CD4-positive, alpha-beta memory T cell (primary cell): ENCODE measurements at regions not wholly inside any gene's neighbourhood (a gene's known extent, or its start where the extent isn't known, plus 50 kb on each side); places are given as distances from the start of the nearest gene placed in this dataset.
A peak's percentile ranks its signal among the peaks of the same experiment; 100 is the strongest.

Experiments
- CTCF ChIA-PET: fragments of 350-600 bp; sonication (Branson Sonifier 250); formaldehyde crosslinking; loops from one replicate; lab custom pipeline; 2021; ENCODE audit warnings: inconsistent platforms; ENCODE audit not compliant: partially characterized antibody; lab: Charles Lee
- POLR2A ChIA-PET: fragments of 350-600 bp; sonication (Branson Sonifier 250); formaldehyde crosslinking; loops from one replicate; lab custom pipeline; 2021; ENCODE audit not compliant: partially characterized antibody; lab: Charles Lee
- DNase-seq, 5 donors: peaks; one replicate each; pipeline versions ENCODE4 v3.0.0 to v3.0.0-alpha.2; 2020 to 2022; ENCODE audit warnings: mixed read lengths in 1 of 5
- H3K27ac ChIP-seq: one replicate; pipeline ENCODE4 v1.7.0; 2013; ENCODE audit warnings: low read depth, low read length
- H3K27me3 ChIP-seq: 2 replicates; pipeline ENCODE4 v1.7.0; 2013; ENCODE audit warnings: mild to moderate bottlenecking, low read length, moderate library complexity; ENCODE audit not compliant: insufficient read depth
- H3K36me3 ChIP-seq: 2 replicates; pipeline ENCODE4 v1.7.0; 2013; ENCODE audit warnings: mild to moderate bottlenecking, low read length, moderate library complexity; ENCODE audit not compliant: insufficient read depth
- H3K4me1 ChIP-seq: 2 replicates; pipeline ENCODE4 v1.7.0; 2013; ENCODE audit warnings: mild to moderate bottlenecking, low read length, moderate library complexity; ENCODE audit not compliant: insufficient read depth
- H3K4me3 ChIP-seq, 2 donors: one replicate each; pipeline ENCODE4 v1.7.0; 2013; ENCODE audit warnings: low read length in 2 of 2, mild to moderate bottlenecking in 1 of 2
- H3K9me3 ChIP-seq, 2 donors: one replicate each; pipeline ENCODE4 v1.7.0; 2013; ENCODE audit warnings: low read length in 2 of 2, control low read depth in 1 of 2; ENCODE audit not compliant: control insufficient read depth in 1 of 2
- H3K27ac Mint-ChIP-seq, 7 donors: one replicate each; pipeline ENCODE4 v1.8.0; 2020 to 2021; ENCODE audit warnings: mixed read lengths in 7 of 7, mild to moderate bottlenecking in 6 of 7, inconsistent platforms in 3 of 7, moderate library complexity in 3 of 7
- H3K27me3 Mint-ChIP-seq, 2 donors: one replicate each; pipeline ENCODE4 v1.8.0; 2020 to 2021; ENCODE audit warnings: mixed read lengths in 2 of 2
- H3K36me3 Mint-ChIP-seq, 2 donors: one replicate each; pipeline ENCODE4 v1.8.0; 2020 to 2021; ENCODE audit warnings: mixed read lengths in 2 of 2, inconsistent platforms in 1 of 2, mild to moderate bottlenecking in 1 of 2
- H3K4me1 Mint-ChIP-seq, 4 donors: one replicate each; pipeline ENCODE4 v1.8.0; 2020 to 2021; ENCODE audit warnings: mixed read lengths in 4 of 4, mild to moderate bottlenecking in 1 of 4
- H3K4me3 Mint-ChIP-seq, 8 donors: one replicate each; pipeline ENCODE4 v1.8.0; 2020 to 2021; ENCODE audit warnings: mixed read lengths in 8 of 8, mild to moderate bottlenecking in 7 of 8, moderate library complexity in 6 of 8, inconsistent platforms in 3 of 8
- H3K9me3 Mint-ChIP-seq, 8 donors: one replicate each; pipeline ENCODE4 v1.8.0; 2020 to 2021; ENCODE audit warnings: mixed read lengths in 8 of 8, mild to moderate bottlenecking in 5 of 8, inconsistent platforms in 3 of 8, moderate library complexity in 1 of 8
- intact Hi-C: fragments of 100-400 bp; cut with micrococcal nuclease; formaldehyde crosslinking; loops from one replicate; pipeline ENCODE4 v1.15.1; 2023

DNA sequence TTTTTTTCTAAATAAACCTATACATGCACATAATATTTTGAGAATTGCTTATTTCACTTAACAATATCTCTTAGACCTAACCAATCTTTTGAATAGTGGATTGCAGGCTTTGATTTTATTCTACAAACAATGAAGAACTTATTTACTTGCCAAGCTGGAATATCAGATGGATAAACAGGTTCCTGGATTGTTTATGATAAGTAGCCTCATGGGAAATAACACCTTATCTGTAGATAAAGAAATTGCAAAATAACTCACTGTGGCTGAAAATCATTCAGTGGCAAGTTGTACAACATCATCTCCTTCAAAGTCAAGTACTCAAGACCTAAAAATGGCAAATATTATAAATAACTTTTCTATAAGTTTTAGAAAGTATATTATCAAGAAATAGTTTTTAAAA lies 335.4 kb upstream of the ATP2B1 start:
- Histone ChIP-seq H3K27me3 (no peaks in the 10 kb centered on the region), H3K4me3 (no peak overlapping the region), H3K27ac (no peak overlapping the region), H3K9me3 (no peaks in the 10 kb centered on the region), H3K4me1 (no peaks in the 10 kb centered on the region), H3K36me3 (no peaks in the 10 kb centered on the region)
- Mint-ChIP-seq H3K36me3 (no peaks in the 10 kb centered on the region), H3K27ac (no peak overlapping the region), H3K4me3 (no peak overlapping the region), H3K9me3 (peaks cover 0 to 2% (median 0%) of the 10 kb centered on the region in 8 donors), H3K4me1 (peaks cover 0 to 2% (median 0%) of the 10 kb centered on the region in 4 donors), H3K27me3 (no peaks in the 10 kb centered on the region)
- intact Hi-C loops, result no loop called here
- ChIA-PET POLR2A (no interaction called here), CTCF (no interaction called here)
- DNase-seq, result no peak

DNA sequence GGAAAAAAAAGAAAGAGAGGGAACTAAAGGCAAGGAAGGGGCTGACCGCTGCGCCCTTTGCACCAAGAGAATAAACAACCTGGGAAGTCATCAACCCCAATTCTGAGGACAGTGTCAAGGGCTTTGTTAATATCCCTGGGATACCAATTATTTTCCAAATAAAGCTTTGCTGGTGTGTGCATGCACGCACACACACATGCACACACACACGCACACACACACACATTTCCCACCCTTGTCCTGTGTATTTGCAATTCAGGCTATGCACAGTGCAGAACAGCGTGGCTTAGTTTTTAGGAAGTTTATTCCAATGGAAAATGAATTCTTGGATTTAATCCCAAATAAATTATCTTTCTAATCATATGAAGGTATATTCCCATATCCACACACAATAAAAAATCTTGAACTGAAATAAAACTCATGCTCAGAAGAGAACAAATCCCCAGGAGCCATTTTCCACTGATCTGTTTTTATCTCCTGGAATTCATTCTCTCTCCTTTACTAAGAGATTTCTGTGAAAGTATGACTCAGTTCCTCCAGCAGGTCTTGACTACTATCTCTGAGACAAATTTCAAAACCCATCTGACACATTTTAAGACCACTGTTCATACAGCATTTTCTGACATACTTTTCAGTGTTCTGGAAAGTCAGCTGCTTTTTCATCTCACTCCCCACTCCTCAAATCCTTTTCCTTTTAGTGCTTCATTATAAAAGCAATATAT lies 334.4 kb upstream of the ATP2B1 start:
- Mint-ChIP-seq H3K36me3 (no peaks in the 10 kb centered on the region), H3K27me3 (no peaks in the 10 kb centered on the region), H3K4me3 (no peak overlapping the region), H3K9me3 (peaks cover 0 to 2% (median 0%) of the 10 kb centered on the region in 8 donors), H3K4me1 (peaks cover 0 to 2% (median 0%) of the 10 kb centered on the region in 4 donors), H3K27ac (no peak overlapping the region)
- H3K27ac ChIP-seq, result no peak overlapping the region
- no peaks in the 10 kb centered on the region for H3K36me3 ChIP-seq
- DNase-seq, result no peak
- CTCF ChIA-PET, result interaction anchor here (1.2 kb wide), 1 partner anchor 30 kb away, joined by 3 read pairs; no protein-coding TSS in a partner anchor
- intact Hi-C loops, result no loop called here
- H3K4me1 ChIP-seq, result no peaks in the 10 kb centered on the region
- H3K27me3 ChIP-seq, result no peaks in the 10 kb centered on the region
- POLR2A ChIA-PET, result no interaction called here
- H3K4me3 ChIP-seq, result no peak overlapping the region
- no peaks in the 10 kb centered on the region for H3K9me3 ChIP-seq

DNA sequence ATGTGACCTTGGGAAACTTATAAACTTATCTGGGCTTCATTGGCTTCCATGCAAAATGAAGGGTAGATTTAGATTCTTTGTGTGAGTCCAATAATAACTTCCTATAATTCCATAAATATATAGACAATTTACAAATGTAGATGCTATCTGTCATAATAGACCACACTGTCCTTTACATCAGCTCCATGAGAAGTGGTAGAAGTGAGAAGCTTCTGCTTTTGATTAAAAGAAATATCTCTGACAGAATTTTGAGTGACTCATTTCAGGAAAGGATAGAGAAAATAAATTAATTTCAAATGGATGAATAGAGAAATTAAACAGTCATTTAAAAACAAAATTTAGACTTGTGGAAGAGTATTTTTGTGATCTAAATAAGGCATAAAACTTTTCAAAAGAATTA lies 329.7 kb upstream of the ATP2B1 start:
- H3K4me1 ChIP-seq, result peaks cover 6% of the 10 kb centered on the region
- H3K9me3 Mint-ChIP-seq, result peaks cover 0 to 9% (median 0%) of the 10 kb centered on the region in 8 donors
- no peaks in the 10 kb centered on the region for H3K27me3 Mint-ChIP-seq
- no peaks in the 10 kb centered on the region for H3K36me3 ChIP-seq
- H3K4me1 Mint-ChIP-seq, result peaks cover 6 to 13% (median 12%) of the 10 kb centered on the region in 4 donors
- intact Hi-C loops, result no loop called here
- H3K27ac ChIP-seq, result no peak overlapping the region
- no peak overlapping the region for H3K27ac Mint-ChIP-seq
- ChIA-PET CTCF (no interaction called here), POLR2A (no interaction called here)
- H3K27me3 ChIP-seq, result no peaks in the 10 kb centered on the region
- DNase-seq, result no peak
- H3K36me3 Mint-ChIP-seq, result no peaks in the 10 kb centered on the region
- no peak overlapping the region for H3K4me3 Mint-ChIP-seq
- no peaks in the 10 kb centered on the region for H3K9me3 ChIP-seq
- no peak overlapping the region for H3K4me3 ChIP-seq

DNA sequence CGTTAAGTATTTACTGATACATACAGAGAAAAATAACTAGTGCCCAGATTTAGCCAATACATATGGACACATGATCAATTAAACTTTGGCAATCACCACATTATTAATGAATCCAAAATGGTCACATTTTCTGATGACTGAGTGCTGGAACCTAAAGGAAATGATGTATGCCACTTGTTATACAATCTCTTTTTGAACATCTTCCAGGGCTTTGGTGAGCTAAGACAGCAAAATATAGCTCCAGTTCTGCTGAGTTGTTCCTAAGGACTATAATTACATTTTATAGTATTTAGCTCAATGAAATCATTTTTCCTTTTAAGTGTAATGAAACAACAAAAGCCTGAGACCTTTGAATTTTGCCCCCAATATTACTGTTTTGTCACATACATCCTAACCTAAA lies 329.1 kb upstream of the ATP2B1 start:
- peaks cover 6% of the 10 kb centered on the region for H3K4me1 ChIP-seq
- H3K27me3 Mint-ChIP-seq, result no peaks in the 10 kb centered on the region
- intact Hi-C loops, result no loop called here
- H3K9me3 ChIP-seq, result no peaks in the 10 kb centered on the region
- no peaks in the 10 kb centered on the region for H3K36me3 Mint-ChIP-seq
- peaks cover 6 to 13% (median 12%) of the 10 kb centered on the region in 4 donors for H3K4me1 Mint-ChIP-seq
- H3K27ac Mint-ChIP-seq, result no peak overlapping the region
- H3K4me3 Mint-ChIP-seq, result no peak overlapping the region
- no peaks in the 10 kb centered on the region for H3K27me3 ChIP-seq
- DNase-seq, result no peak
- H3K9me3 Mint-ChIP-seq, result peaks cover 0 to 9% (median 0%) of the 10 kb centered on the region in 8 donors
- ChIA-PET POLR2A (interaction anchor here (0.7 kb wide), 1 partner anchor 328 kb away, joined by 3 read pairs; no protein-coding TSS in a partner anchor), CTCF (no interaction called here)
- no peak overlapping the region for H3K4me3 ChIP-seq
- H3K36me3 ChIP-seq, result no peaks in the 10 kb centered on the region
- H3K27ac ChIP-seq, result no peak overlapping the region

DNA sequence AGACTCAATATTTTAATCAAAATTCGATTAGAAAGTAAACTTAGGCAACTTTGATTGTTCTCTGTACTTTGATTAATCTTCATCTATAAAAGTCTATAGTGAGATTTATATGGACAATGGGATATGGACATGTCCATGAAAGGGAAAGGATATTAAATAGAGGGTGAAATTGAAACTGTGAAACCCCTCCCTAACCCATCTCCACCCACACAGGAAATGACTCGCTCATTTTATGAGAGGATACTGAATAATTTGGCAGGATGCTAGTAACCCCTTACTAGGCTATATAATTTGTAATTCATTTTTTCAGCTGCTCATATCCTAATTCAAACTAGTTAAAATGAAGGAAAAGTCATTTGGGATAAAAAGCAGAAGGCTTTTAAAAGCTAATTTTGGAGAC lies 328.0 kb upstream of the ATP2B1 start:
- Mint-ChIP-seq H3K27ac (no peak overlapping the region), H3K27me3 (no peaks in the 10 kb centered on the region), H3K9me3 (peaks cover 0 to 9% (median 0%) of the 10 kb centered on the region in 8 donors), H3K36me3 (no peaks in the 10 kb centered on the region), H3K4me1 (peaks cover 8 to 13% (median 12%) of the 10 kb centered on the region in 4 donors), H3K4me3 (no peak overlapping the region)
- DNase-seq, result peak in 2 of 5 donors; percentile 1 to 2
- Histone ChIP-seq H3K36me3 (no peaks in the 10 kb centered on the region), H3K27me3 (no peaks in the 10 kb centered on the region), H3K9me3 (no peaks in the 10 kb centered on the region), H3K4me3 (no peak overlapping the region), H3K4me1 (peaks cover 6% of the 10 kb centered on the region), H3K27ac (no peak overlapping the region)
- intact Hi-C loops, result no loop called here
- ChIA-PET CTCF (interaction anchor here (2.2 kb wide), 1 partner anchor 493 kb away, joined by 6 read pairs; no protein-coding TSS in a partner anchor), POLR2A (no interaction called here)

DNA sequence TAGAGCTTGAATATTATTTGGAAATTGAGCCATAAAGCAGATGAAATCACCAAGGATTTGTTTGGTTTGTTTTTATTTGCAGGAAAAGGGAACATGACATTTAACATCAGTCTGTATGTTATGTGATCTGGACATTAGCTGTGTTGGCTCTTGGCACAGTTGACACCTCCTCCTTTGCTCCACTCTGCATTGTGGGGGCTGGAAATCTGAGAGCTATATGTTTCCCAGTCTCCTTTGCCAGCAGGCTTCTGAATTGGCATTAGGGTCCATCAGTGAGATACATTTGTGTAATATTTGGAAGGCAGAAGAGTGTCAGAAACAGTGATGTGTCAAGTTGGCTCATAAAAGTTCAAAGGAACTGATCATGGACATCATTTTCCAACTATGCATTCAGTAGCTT lies 322.1 kb upstream of the ATP2B1 start:
- Histone ChIP-seq H3K4me3 (no peak overlapping the region), H3K4me1 (peaks cover 17% of the 10 kb centered on the region), H3K27ac (no peak overlapping the region), H3K9me3 (no peaks in the 10 kb centered on the region), H3K27me3 (no peaks in the 10 kb centered on the region), H3K36me3 (no peaks in the 10 kb centered on the region)
- ChIA-PET CTCF (no interaction called here), POLR2A (no interaction called here)
- no peak for DNase-seq
- peaks cover 0 to 3% (median 0%) of the 10 kb centered on the region in 8 donors for H3K9me3 Mint-ChIP-seq
- intact Hi-C loops, result no loop called here
- H3K4me1 Mint-ChIP-seq, result peaks cover 11 to 18% (median 15%) of the 10 kb centered on the region in 4 donors
- H3K27ac Mint-ChIP-seq, result no peak overlapping the region
- H3K27me3 Mint-ChIP-seq, result no peaks in the 10 kb centered on the region
- H3K36me3 Mint-ChIP-seq, result no peaks in the 10 kb centered on the region
- H3K4me3 Mint-ChIP-seq, result no peak overlapping the region

DNA sequence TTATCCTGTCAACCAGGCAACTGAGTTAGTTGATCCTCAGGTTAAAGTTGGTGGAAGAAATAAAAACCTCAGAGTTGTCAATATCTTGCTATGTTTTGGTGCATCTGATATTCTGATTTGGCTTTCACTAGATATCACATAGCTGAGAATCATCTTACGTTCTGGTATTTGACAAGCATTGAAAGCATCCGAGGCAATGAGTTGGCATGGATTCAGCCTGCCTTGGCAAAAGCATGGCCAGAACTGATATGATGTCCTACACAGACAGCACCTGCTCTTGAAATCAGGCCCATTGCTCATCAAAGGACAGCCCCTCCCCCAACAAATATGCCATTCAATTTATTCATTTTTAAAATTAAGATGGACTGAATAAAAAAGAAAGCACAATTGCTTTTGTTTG lies 320.7 kb upstream of the ATP2B1 start:
- DNase-seq, result no peak

More for the DNA sequence above, 320.7 kb upstream of the ATP2B1 start:
- H3K36me3 Mint-ChIP-seq, result no peaks in the 10 kb centered on the region
- H3K27ac Mint-ChIP-seq, result peak overlapping the region in 1 of 7 donors; percentile 68
- no peaks in the 10 kb centered on the region for H3K9me3 Mint-ChIP-seq
- no peaks in the 10 kb centered on the region for H3K27me3 Mint-ChIP-seq
- Histone ChIP-seq H3K4me1 (peaks cover 17% of the 10 kb centered on the region), H3K27me3 (no peaks in the 10 kb centered on the region), H3K9me3 (no peaks in the 10 kb centered on the region), H3K27ac (no peak overlapping the region), H3K4me3 (no peak overlapping the region), H3K36me3 (no peaks in the 10 kb centered on the region)
- POLR2A ChIA-PET, result no interaction called here
- intact Hi-C loops, result no loop called here
- H3K4me1 Mint-ChIP-seq, result peaks cover 11 to 16% (median 15%) of the 10 kb centered on the region in 4 donors
- CTCF ChIA-PET, result interaction anchor here (0.6 kb wide), 1 partner anchor 991 kb away, joined by 6 read pairs; no protein-coding TSS in a partner anchor
- H3K4me3 Mint-ChIP-seq, result no peak overlapping the region
